GM23338 (cell line): ENCODE measurements at regions not wholly inside any gene's neighbourhood (a gene's known extent, or its start where the extent isn't known, plus 50 kb on each side); places are given as distances from the start of the nearest gene placed in this dataset.

Source experiments
- ATAC-seq: fragments of 200-7000 bp; cut with Tn5 transposase; 3 replicates; pipeline ENCODE4 v1.9.1; 2020
- DNase-seq: peaks from one replicate; pipeline ENCODE4 v3.0.0-alpha.2; 2015; ENCODE audit warnings: low spot score
- H2AFZ ChIP-seq: fragments of 200-600 bp; sonication (generic); 2 replicates; pipeline ENCODE4 v1.8.0; 2016; ENCODE audit warnings: antibody characterized with exemption, mild to moderate bottlenecking, moderate library complexity
- H3F3A ChIP-seq: fragments of 200-600 bp; sonication (generic); replicated peaks from 2 replicates; pipeline ENCODE4 v1.8.0; 2017; ENCODE audit warnings: antibody characterized with exemption, mixed run types, low read depth
- H3K27ac ChIP-seq: fragments of 200-600 bp; sonication (generic); 2 replicates; pipeline ENCODE4 v1.6.1; 2016; ENCODE audit warnings: low read depth
- H3K27me3 ChIP-seq: fragments of 200-600 bp; sonication (generic); 2 replicates; pipeline ENCODE4 v1.8.0; 2016; ENCODE audit warnings: mild to moderate bottlenecking, mixed run types, moderate library complexity; ENCODE audit not compliant: insufficient read depth
- H3K36me3 ChIP-seq: fragments of 200-600 bp; sonication (generic); 2 replicates; pipeline ENCODE4 v1.8.0; 2016; ENCODE audit warnings: mild to moderate bottlenecking; ENCODE audit not compliant: insufficient read depth
- H3K4me1 ChIP-seq: fragments of 200-600 bp; sonication (generic); 2 replicates; pipeline ENCODE4 v1.8.0; 2016; ENCODE audit warnings: mild to moderate bottlenecking, moderate library complexity; ENCODE audit not compliant: insufficient read depth
- H3K4me2 ChIP-seq: fragments of 200-600 bp; sonication (generic); 2 replicates; pipeline ENCODE4 v1.7.1; 2017; ENCODE audit warnings: mixed run types
- H3K4me3 ChIP-seq: fragments of 200-600 bp; sonication (generic); 2 replicates; pipeline ENCODE4 v1.6.1; 2016; ENCODE audit warnings: mixed run types
- H3K79me2 ChIP-seq: fragments of 200-600 bp; sonication (generic); replicated peaks from 2 replicates; pipeline ENCODE4 v1.8.0; 2017; ENCODE audit warnings: mild to moderate bottlenecking; ENCODE audit not compliant: insufficient read depth
- H3K9me2 ChIP-seq: fragments of 200-600 bp; sonication (generic); 2 replicates; pipeline ENCODE4 v1.8.0; 2017; ENCODE audit not compliant: insufficient read depth
- H4K20me1 ChIP-seq: fragments of 200-600 bp; sonication (generic); replicated peaks from 2 replicates; pipeline ENCODE4 v1.8.0; 2017; ENCODE audit warnings: mild to moderate bottlenecking; ENCODE audit not compliant: insufficient read depth
- H3K27ac Mint-ChIP-seq: 2 replicates; pipeline ENCODE4 v1.8.0; 2020; ENCODE audit warnings: inconsistent platforms, mild to moderate bottlenecking, moderate library complexity, mixed read lengths
- H3K27me3 Mint-ChIP-seq: 3 replicates; pipeline ENCODE4 v1.8.0; 2022; ENCODE audit warnings: low read depth, mild to moderate bottlenecking, moderate library complexity, mixed read lengths, inconsistent platforms; ENCODE audit not compliant: insufficient read depth, poor library complexity
- H3K36me3 Mint-ChIP-seq: 3 replicates; pipeline ENCODE4 v1.8.0; 2021; ENCODE audit warnings: low read depth, mild to moderate bottlenecking, inconsistent platforms, moderate library complexity, mixed read lengths
- H3K4me1 Mint-ChIP-seq: 3 replicates; pipeline ENCODE4 v1.8.0; 2020; ENCODE audit warnings: mild to moderate bottlenecking, inconsistent platforms, mixed read lengths
- H3K4me3 Mint-ChIP-seq: 3 replicates; pipeline ENCODE4 v1.8.0; 2021; ENCODE audit warnings: moderate library complexity, mild to moderate bottlenecking, inconsistent platforms, mixed read lengths
- H3K9me3 Mint-ChIP-seq: 3 replicates; pipeline ENCODE4 v1.8.0; 2020; ENCODE audit warnings: moderate library complexity, mild to moderate bottlenecking, inconsistent platforms, mixed read lengths
- CREB1 ChIP-seq: fragments of 250-450 bp; sonication (Bioruptor Pico); IDR thresholded peaks from 2 replicates; pipeline ENCODE4 v1.5.0; 2020; ENCODE audit warnings: low read depth, mild to moderate bottlenecking, moderate library complexity
- CTCF ChIP-seq, 2 experiments: fragments of 200-600 bp in 1 of 2; sonication (generic) in 1 of 2; conservative IDR thresholded peaks; 2 replicates each; pipeline versions ENCODE4 v1.5.1 to v1.6.1; 2016 to 2017; ENCODE audit warnings: antibody characterized with exemption in 2 of 2, low read depth in 2 of 2, mild to moderate bottlenecking in 2 of 2, moderate library complexity in 1 of 2
- ETS1 ChIP-seq: IDR thresholded peaks from 2 replicates; pipeline ENCODE4 v1.6.1; 2016; ENCODE audit warnings: antibody characterized with exemption
- EZH2 ChIP-seq: fragments of 200-600 bp; sonication (generic); IDR thresholded peaks from one replicate; pipeline ENCODE4 v1.8.0; 2017; ENCODE audit warnings: antibody characterized with exemption, mild to moderate bottlenecking, low read depth; ENCODE audit not compliant: unreplicated experiment
- JUNB ChIP-seq: IDR thresholded peaks from one replicate; pipeline ENCODE4 v1.6.1; 2016; ENCODE audit warnings: antibody characterized with exemption; ENCODE audit not compliant: unreplicated experiment
- NANOG ChIP-seq: IDR thresholded peaks from 2 replicates; pipeline ENCODE4 v1.6.1; 2016; ENCODE audit warnings: antibody characterized with exemption, borderline replicate concordance
- POLR2AphosphoS5 ChIP-seq: IDR thresholded peaks from 2 replicates; pipeline ENCODE4 v1.6.1; 2016; ENCODE audit warnings: antibody characterized with exemption, low read depth
- REST ChIP-seq: IDR thresholded peaks from one replicate; pipeline ENCODE4 v1.6.1; 2018; ENCODE audit warnings: antibody characterized with exemption; ENCODE audit not compliant: unreplicated experiment
- STAT1 ChIP-seq: IDR thresholded peaks from one replicate; pipeline ENCODE4 v1.6.1; 2016; ENCODE audit warnings: antibody characterized with exemption; ENCODE audit not compliant: unreplicated experiment
- ZNF114 ChIP-seq: fragments of 250-450 bp; sonication (Bioruptor Pico); IDR thresholded peaks from 2 replicates; pipeline ENCODE4 v1.5.0; 2020; ENCODE audit warnings: mild to moderate bottlenecking, moderate library complexity
- ZNF331 ChIP-seq: fragments of 250-450 bp; sonication (Bioruptor Pico); IDR thresholded peaks from 2 replicates; pipeline ENCODE4 v1.5.0; 2020; ENCODE audit warnings: low read depth, mild to moderate bottlenecking, moderate library complexity
- ZNF462 ChIP-seq: fragments of 250-450 bp; sonication (Bioruptor Pico); IDR thresholded peaks from 2 replicates; pipeline ENCODE4 v1.5.0; 2020; ENCODE audit warnings: mild to moderate bottlenecking, moderate library complexity

DNA sequence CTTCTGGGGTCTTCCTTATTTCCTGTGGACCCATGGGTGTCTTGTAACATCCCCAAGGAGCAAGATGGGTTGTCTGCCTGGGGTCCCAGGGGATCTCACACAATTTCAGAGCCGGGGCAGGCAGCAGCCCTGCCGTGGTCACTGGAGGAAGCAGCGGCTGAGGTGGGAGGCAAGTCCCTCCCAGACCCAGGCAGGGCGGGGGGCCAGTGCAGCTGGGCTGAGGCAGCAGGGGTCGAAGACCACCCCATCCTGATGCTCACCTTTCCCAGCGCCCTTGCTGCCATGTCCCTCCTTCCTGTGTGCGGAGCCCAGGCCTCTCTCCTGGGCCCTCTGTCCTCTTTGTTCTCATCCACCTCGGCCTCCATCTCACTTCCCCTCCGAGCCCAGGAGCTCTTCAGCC is 583.0 kb upstream of the COBL start:
- DNase-seq (no peak), ATAC-seq (no peak)
- no peaks in the 10 kb centered on the region for H4K20me1 ChIP-seq
- H3K4me3 ChIP-seq: no peak overlapping the region
- Mint-ChIP-seq H3K4me3 (no peak overlapping the region), H3K27ac (no peak overlapping the region), H3K27me3 (no peaks in the 10 kb centered on the region), H3K4me1 (peaks cover 3% of the 10 kb centered on the region; the same call in 2 of the 3 replicates), H3K36me3 (no peaks in the 10 kb centered on the region; the same call in 2 of the 3 replicates), H3K9me3 (peaks cover 7% of the 10 kb centered on the region; the same call in 2 of the 3 replicates)
- H3K9me2 ChIP-seq: no peaks in the 10 kb centered on the region; the same call in 1 of the 2 replicates
- H3K4me2 ChIP-seq: no peak overlapping the region
- H3K36me3 ChIP-seq: no peaks in the 10 kb centered on the region
- no peak overlapping the region for H3K27ac ChIP-seq
- H3K79me2 ChIP-seq: no peaks in the 10 kb centered on the region
- H3K27me3 ChIP-seq: no peaks in the 10 kb centered on the region
- no peaks in the 10 kb centered on the region for H3F3A ChIP-seq
- no peak overlapping the region for H2AFZ ChIP-seq
- H3K4me1 ChIP-seq: no peaks in the 10 kb centered on the region
- TF ChIP-seq EZH2 (no peak), CREB1 (CRISPR knock-in tag) (no peak), ZNF114 (CRISPR knock-in tag) (no peak), ZNF331 (CRISPR knock-in tag) (no peak), REST (no peak), POLR2AphosphoS5 (no peak), NANOG (no peak), CTCF (conservative IDR thresholded peaks at IDR 0.05; ENCODE audit: low read depth in 2 of 2) (no peak), JUNB (no peak), STAT1 (no peak), ETS1 (no peak), ZNF462 (CRISPR knock-in tag) (no peak)
